Vagina (tissue), 2 donors: ENCODE measurements at regions not wholly inside any gene's neighbourhood (a gene's known extent, or its start where the extent isn't known, plus 50 kb on each side); places are given as distances from the start of the nearest gene placed in this dataset.

Experiments
- DNase-seq, 2 donors: peaks; one replicate each; pipeline ENCODE4 v3.0.0-alpha.2; 2017; ENCODE audit errors: extremely low spot score in 2 of 2
- H3K27ac ChIP-seq: fragments of 200-600 bp; sonication (generic); one replicate; pipeline ENCODE4 v1.5.1; 2019
- H3K27me3 ChIP-seq: fragments of 200-600 bp; sonication (generic); one replicate; pipeline ENCODE4 v1.5.1; 2019
- H3K36me3 ChIP-seq, 2 donors: fragments of 200-600 bp; sonication (generic); one replicate each; pipeline ENCODE4 v1.5.1; 2017 to 2019
- H3K4me1 ChIP-seq: fragments of 200-600 bp; sonication (generic); one replicate; pipeline ENCODE4 v1.5.1; 2019
- H3K4me3 ChIP-seq, 2 donors: fragments of 200-600 bp; sonication (generic); 1 replicate in 1 of 2; 2 replicates in 1 of 2; pipeline ENCODE4 v1.5.1; 2016 to 2019
- H3K9me3 ChIP-seq: fragments of 200-600 bp; sonication (generic); one replicate; pipeline ENCODE4 v1.5.1; 2019
- CTCF ChIP-seq, 3 experiments: fragments of 450-650 bp in 2 of 3; fragments of 200-600 bp in 1 of 3; sonication (generic) in 1 of 3; IDR thresholded peaks; one replicate each; pipeline ENCODE4 v1.5.1; 2017 to 2019; ENCODE audit warnings: antibody characterized with exemption in 3 of 3, mild to moderate bottlenecking in 2 of 3, moderate library complexity in 2 of 3
- POLR2A ChIP-seq, 2 donors: fragments of 450-650 bp; IDR thresholded peaks; one replicate each; pipeline ENCODE4 v1.6.1; 2017; ENCODE audit warnings: antibody characterized with exemption in 2 of 2, mild to moderate bottlenecking in 2 of 2, moderate library complexity in 2 of 2
- POLR2AphosphoS5 ChIP-seq, 2 donors: sonication (generic); formaldehyde crosslinking; IDR thresholded peaks; one replicate each; pipeline ENCODE4 v1.9.0; 2017; ENCODE audit warnings: antibody characterized with exemption in 2 of 2, mild to moderate bottlenecking in 2 of 2, low read depth in 1 of 2; ENCODE audit not compliant: insufficient read depth in 1 of 2
- intact Hi-C: fragments of 100-400 bp; cut with DNase I; formaldehyde crosslinking; loops from one replicate; pipeline ENCODE4 v1.15.1; 2023

- H3K36me3 ChIP-seq: no peaks in the 10 kb centered on the region
- H3K9me3 ChIP-seq: no peaks in the 10 kb centered on the region
Measured at GRCh38 chr12:84561351-84561750, 351.2 kb downstream of the SLC6A15 start.

GRCh38 chr12:84554199-84554723 is 358.3 kb downstream of the SLC6A15 start:
- Histone ChIP-seq H3K4me3 (no peak overlapping the region), H3K27ac (no peak overlapping the region), H3K9me3 (no peaks in the 10 kb centered on the region), H3K36me3 (no peaks in the 10 kb centered on the region), H3K4me1 (no peaks in the 10 kb centered on the region), H3K27me3 (no peaks in the 10 kb centered on the region)
- no peak for DNase-seq
- no peak for TF ChIP-seq POLR2AphosphoS5 (IDR thresholded peaks at IDR 0.05; ENCODE audit: insufficient read depth in 1 of 2, low read depth in 1 of 2)
- TF ChIP-seq CTCF (IDR thresholded peaks at IDR 0.05): no peak
- no peak for TF ChIP-seq POLR2A (IDR thresholded peaks at IDR 0.05)
- intact Hi-C loops: no loop called here

More at GRCh38 chr12:84561351-84561750, 351.2 kb downstream of the SLC6A15 start:
- Histone ChIP-seq H3K4me1 (no peaks in the 10 kb centered on the region), H3K27ac (no peak overlapping the region), H3K27me3 (no peaks in the 10 kb centered on the region), H3K4me3 (no peak overlapping the region)
- intact Hi-C loops: no loop called here
- no peak for TF ChIP-seq POLR2A (IDR thresholded peaks at IDR 0.05)
- no peak for TF ChIP-seq POLR2AphosphoS5 (IDR thresholded peaks at IDR 0.05; ENCODE audit: insufficient read depth in 1 of 2, low read depth in 1 of 2)
- TF ChIP-seq CTCF (IDR thresholded peaks at IDR 0.05): no peak
- no peak for DNase-seq

- H3K4me3 ChIP-seq: no peak overlapping the region
- H3K27me3 ChIP-seq: no peaks in the 10 kb centered on the region
- H3K9me3 ChIP-seq: no peaks in the 10 kb centered on the region
- intact Hi-C loops: no loop called here
- H3K27ac ChIP-seq: no peak overlapping the region
- H3K36me3 ChIP-seq: no peaks in the 10 kb centered on the region
- no peak for DNase-seq
- H3K4me1 ChIP-seq: no peaks in the 10 kb centered on the region
- TF ChIP-seq POLR2AphosphoS5 (IDR thresholded peaks at IDR 0.05; ENCODE audit: insufficient read depth in 1 of 2, low read depth in 1 of 2) (no peak), POLR2A (IDR thresholded peaks at IDR 0.05) (no peak), CTCF (IDR thresholded peaks at IDR 0.05) (no peak)
Measured at GRCh38 chr12:84553331-84554117, 359.1 kb downstream of the SLC6A15 start.

- no peaks in the 10 kb centered on the region for H3K4me1 ChIP-seq
- no peaks in the 10 kb centered on the region for H3K9me3 ChIP-seq
- TF ChIP-seq POLR2AphosphoS5 (IDR thresholded peaks at IDR 0.05; ENCODE audit: insufficient read depth in 1 of 2, low read depth in 1 of 2) (no peak), POLR2A (IDR thresholded peaks at IDR 0.05) (no peak), CTCF (IDR thresholded peaks at IDR 0.05) (no peak)
- H3K4me3 ChIP-seq: no peak overlapping the region
- H3K36me3 ChIP-seq: no peaks in the 10 kb centered on the region
- no peak for DNase-seq
- intact Hi-C loops: no loop called here
- no peaks in the 10 kb centered on the region for H3K27me3 ChIP-seq
- no peak overlapping the region for H3K27ac ChIP-seq
Measured at GRCh38 chr12:84551373-84551772, 361.2 kb downstream of the SLC6A15 start.

- intact Hi-C loops: no loop called here
- no peak for DNase-seq
- no peaks in the 10 kb centered on the region for H3K4me1 ChIP-seq
- no peak for TF ChIP-seq CTCF (IDR thresholded peaks at IDR 0.05)
- no peak for TF ChIP-seq POLR2AphosphoS5 (IDR thresholded peaks at IDR 0.05; ENCODE audit: insufficient read depth in 1 of 2, low read depth in 1 of 2)
- no peak for TF ChIP-seq POLR2A (IDR thresholded peaks at IDR 0.05)
- no peaks in the 10 kb centered on the region for H3K9me3 ChIP-seq
- no peak overlapping the region for H3K4me3 ChIP-seq
- H3K27me3 ChIP-seq: no peaks in the 10 kb centered on the region
- no peaks in the 10 kb centered on the region for H3K36me3 ChIP-seq
- H3K27ac ChIP-seq: no peak overlapping the region
Measured at GRCh38 chr12:84550518-84550917, 362.1 kb downstream of the SLC6A15 start.
